SK-N-SH (cell line): ENCODE measurements at regions not wholly inside any gene's neighbourhood (a gene's known extent, or its start where the extent isn't known, plus 50 kb on each side); places are given as distances from the start of the nearest gene placed in this dataset.

Experiments
- JUND ChIP-seq: IDR thresholded peaks from 2 replicates; pipeline ENCODE4 v1.4.0; 2012
- TF ChIP-seq, protein P1 (sequence below): fragments of 200-600 bp; sonication (generic); IDR thresholded peaks from 2 replicates; pipeline ENCODE4 v1.6.1; 2017; ENCODE audit warnings: antibody characterized with exemption, mild to moderate bottlenecking, moderate library complexity

DNA sequence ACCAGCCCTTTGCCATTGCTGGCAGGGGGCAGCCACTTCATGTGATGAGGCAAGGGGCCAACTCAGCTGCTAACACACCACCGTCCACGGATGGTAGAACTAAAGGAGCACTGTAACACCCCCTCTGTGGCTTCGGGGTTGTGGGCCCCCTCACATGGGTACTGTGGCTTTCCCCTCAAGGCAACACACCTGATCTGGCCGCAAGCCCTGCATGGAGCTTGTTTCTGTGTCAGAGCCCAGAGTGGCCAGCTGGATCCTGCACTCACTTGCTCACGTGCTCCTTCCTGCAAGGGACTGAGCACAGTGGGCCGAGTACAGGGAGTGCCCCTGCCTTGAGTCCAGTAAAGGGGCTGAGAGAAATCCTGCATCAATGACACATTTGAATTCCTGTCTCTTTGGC is 507.4 kb upstream of the SMC2 start:
- no peak for TF ChIP-seq JUND
- TF ChIP-seq, protein P1, sequence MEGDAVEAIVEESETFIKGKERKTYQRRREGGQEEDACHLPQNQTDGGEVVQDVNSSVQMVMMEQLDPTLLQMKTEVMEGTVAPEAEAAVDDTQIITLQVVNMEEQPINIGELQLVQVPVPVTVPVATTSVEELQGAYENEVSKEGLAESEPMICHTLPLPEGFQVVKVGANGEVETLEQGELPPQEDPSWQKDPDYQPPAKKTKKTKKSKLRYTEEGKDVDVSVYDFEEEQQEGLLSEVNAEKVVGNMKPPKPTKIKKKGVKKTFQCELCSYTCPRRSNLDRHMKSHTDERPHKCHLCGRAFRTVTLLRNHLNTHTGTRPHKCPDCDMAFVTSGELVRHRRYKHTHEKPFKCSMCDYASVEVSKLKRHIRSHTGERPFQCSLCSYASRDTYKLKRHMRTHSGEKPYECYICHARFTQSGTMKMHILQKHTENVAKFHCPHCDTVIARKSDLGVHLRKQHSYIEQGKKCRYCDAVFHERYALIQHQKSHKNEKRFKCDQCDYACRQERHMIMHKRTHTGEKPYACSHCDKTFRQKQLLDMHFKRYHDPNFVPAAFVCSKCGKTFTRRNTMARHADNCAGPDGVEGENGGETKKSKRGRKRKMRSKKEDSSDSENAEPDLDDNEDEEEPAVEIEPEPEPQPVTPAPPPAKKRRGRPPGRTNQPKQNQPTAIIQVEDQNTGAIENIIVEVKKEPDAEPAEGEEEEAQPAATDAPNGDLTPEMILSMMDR: no peak
